ENCODE measurements at regions not wholly inside any gene's neighbourhood (a gene's known extent, or its start where the extent isn't known, plus 50 kb on each side); places are given as distances from the start of the nearest gene placed in this dataset.

DNA sequence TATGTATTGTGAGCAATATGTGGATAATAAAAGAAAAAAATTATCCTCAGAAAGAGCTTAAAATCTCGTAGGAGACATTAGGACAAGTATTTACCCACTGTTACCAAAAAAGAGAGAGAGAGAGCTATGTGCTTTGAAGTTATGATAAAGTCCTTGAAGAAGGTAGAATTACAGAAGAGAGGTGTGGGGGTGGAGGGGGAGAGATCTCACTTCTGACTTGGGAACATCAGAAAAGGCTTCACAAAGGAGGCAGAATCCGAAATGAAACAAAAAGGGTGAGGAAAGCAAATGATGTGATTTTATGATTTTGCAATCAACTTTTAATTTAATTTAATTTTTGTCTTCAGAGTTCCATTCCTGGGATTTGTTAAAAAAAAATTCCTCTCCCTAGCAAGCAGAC lies 311.8 kb upstream of the ATP2B1 start:
- TF ChIP-seq GATA3 (IDR thresholded peaks at IDR 0.05; ENCODE audit: low read depth, low read length) (no peak), GATA2 (IDR thresholded peaks at IDR 0.05; ENCODE audit: low read depth, low read length) (no peak)

DNA sequence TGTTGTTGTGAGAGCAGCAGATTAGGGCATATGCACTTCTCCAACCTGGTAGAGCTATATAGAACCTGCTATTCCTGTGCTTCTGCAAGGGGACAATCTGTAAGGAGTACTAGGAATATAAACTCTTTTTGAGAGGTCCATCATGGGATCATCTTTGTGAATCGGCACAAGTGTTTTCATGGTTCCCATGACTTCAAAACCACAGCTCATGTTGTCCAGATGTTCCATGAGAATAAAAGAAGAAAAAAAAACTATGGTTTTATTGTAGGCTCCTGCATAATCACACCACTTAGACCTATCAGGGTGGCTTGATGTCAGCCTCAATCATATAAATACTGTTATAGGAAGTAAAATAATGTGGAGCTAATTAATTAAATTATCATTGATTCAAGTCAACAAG lies 311.4 kb upstream of the ATP2B1 start:
- TF ChIP-seq GATA3 (IDR thresholded peaks at IDR 0.05; ENCODE audit: low read depth, low read length) (no peak), GATA2 (IDR thresholded peaks at IDR 0.05; ENCODE audit: low read depth, low read length) (no peak)

DNA sequence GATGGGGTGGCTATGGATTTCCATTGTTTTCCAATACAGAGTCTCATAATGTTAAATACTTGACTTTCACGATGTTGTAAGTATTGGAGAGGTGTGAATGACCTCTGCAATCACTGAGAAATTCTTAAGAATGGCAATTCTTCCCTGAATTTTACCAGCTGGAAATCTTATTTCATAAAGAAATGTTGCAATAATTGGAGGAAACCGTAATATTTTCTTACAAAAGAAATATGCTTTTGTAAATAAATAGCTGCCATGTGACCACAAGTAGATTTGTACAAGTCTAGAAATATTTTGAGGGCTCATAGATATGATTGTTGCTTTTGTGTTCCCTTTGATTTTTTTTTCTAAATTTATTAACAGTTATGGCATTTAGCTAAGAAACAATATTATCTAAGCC lies 308.7 kb upstream of the ATP2B1 start:
- no peak for TF ChIP-seq GATA3 (IDR thresholded peaks at IDR 0.05; ENCODE audit: low read depth, low read length)
- TF ChIP-seq GATA2 (IDR thresholded peaks at IDR 0.05; ENCODE audit: low read depth, low read length): no peak

DNA sequence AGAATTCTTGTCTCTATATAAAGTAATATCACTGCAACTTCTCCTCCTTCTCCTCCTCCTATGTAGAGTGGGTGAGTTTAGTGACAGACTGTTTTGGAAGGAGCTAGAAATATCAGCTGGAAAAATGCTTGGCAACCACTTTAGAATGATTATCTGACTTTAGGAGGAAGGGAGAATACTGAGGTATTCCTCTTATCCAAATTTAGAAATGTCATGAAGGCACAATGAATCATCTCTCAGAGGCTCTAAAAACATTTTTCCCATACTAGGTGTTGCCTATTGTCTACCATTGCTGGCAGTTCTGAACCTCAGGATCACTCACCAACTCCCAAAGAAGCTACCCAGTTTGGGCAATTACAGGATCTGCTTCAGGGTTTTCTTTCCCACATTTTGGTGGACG lies 306.6 kb upstream of the ATP2B1 start:
- TF ChIP-seq GATA3 (IDR thresholded peaks at IDR 0.05; ENCODE audit: low read depth, low read length): no peak
- no peak for TF ChIP-seq GATA2 (IDR thresholded peaks at IDR 0.05; ENCODE audit: low read depth, low read length)

DNA sequence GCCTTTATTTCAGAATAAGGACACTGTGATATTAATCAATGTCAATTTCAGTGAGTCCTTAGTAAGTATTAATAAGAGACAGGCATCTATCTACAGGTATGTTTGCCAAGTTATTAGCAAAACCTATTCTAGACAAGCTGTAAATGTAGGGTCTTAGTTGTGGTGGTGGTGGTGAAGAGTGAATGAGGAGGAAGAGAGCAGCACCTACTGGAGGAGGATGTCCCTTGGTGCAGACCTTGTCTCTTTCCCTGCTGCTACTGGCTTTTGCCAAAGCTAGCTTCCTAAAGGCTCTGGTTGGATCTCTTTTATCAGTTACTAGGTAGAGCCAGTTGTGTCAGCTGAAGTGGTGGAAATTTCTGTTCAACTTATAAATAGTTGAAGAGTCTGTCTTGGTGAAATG lies 304.8 kb upstream of the ATP2B1 start:
- TF ChIP-seq GATA3 (IDR thresholded peaks at IDR 0.05; ENCODE audit: low read depth, low read length): no peak
- no peak for TF ChIP-seq GATA2 (IDR thresholded peaks at IDR 0.05; ENCODE audit: low read depth, low read length)

DNA sequence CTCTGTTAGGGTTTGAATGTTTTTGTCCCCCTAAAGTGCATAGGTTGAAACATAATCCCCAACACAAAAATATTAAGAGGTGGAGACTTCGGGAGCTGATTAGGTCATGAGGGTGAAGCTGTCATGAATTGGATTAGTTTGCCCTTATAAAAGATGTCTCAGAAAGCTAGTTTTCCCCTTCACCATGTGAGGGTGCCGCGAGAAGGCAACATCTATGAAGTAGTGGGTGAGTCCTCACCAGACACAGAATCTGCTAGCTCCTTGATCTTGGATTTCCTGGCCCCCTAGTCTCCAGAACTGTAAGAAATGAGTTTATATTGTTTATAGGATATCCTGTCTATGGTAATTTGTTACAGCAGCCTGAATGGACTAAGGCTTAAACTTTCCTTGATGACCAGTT lies 301.5 kb upstream of the ATP2B1 start:
- TF ChIP-seq GATA2 (IDR thresholded peaks at IDR 0.05; ENCODE audit: low read depth, low read length): no peak
- no peak for TF ChIP-seq GATA3 (IDR thresholded peaks at IDR 0.05; ENCODE audit: low read depth, low read length)

DNA sequence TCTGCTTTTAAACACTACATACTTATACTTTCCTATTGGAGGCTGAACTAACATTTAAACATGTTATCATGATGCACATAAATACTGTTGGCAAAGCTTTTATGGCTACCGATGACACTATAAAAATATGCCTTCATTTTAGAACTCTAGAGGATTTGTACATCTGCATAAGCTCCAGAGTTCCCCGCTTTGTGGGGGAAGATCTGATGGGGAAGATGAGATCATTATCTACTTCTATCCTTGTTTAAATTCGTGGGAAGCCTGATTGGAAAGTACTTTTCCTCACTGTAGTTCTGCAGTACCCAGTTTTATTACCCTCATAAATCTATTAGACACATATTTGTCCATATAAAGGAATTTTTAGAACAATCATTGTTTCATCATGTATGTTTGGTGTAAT lies 299.6 kb upstream of the ATP2B1 start:
- TF ChIP-seq GATA3 (IDR thresholded peaks at IDR 0.05; ENCODE audit: low read depth, low read length): no peak
- TF ChIP-seq GATA2 (IDR thresholded peaks at IDR 0.05; ENCODE audit: low read depth, low read length): no peak

DNA sequence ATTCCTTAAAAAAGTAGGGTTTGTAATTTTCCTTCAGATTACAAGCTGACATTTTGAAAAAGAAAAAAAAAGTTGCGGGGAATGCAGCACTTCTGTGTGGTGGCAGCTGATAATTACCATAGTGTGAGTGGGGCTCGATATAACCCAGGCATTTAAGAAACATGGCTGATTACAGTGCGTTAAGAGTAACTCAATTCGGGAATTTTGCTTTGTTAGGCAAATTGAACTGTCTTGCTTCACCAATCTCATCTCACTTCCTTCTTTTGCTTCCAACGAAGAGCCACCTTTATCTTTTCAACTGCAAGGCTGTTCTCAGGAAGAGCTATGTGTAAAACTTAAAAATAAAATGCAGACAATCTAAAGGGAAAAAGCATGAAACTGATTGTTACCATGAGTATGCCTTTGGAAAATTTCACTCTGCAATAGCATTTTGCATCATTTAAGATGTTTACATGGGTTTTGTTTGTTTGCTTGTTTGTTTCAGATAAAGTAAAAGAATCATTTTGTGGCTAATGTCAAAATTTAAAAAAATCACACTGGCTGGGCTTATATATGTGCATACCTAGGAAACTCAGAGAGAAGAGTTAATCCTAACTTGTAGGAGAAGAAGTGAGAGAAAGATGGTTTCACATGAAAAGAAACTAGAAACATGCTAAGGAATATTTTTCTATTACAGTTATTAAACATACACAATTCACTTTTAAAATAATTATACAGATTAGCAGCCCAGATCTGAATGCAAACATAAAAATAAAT lies 295.9 kb upstream of the ATP2B1 start:
- TF ChIP-seq GATA2 (IDR thresholded peaks at IDR 0.05; ENCODE audit: low read depth, low read length): no peak
- no peak for TF ChIP-seq GATA3 (IDR thresholded peaks at IDR 0.05; ENCODE audit: low read depth, low read length)

DNA sequence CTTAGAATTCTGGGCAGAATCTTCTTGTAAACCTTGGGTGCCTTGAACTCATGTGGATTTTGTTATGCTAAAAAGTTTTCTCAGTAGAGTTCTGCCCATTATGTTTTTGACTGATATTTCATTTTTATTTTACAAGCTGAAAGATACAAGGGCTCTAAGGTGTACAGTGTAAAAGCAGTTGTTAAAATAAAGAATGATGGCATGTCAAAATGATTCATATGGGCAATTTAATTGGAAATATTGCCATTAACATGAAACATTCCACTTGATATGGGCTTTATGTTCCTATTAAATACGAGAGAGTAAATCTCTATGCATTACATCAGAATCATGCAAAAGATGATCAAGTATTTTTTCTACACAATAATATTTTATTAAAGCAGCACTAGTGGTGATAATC lies 295.1 kb upstream of the ATP2B1 start:
- TF ChIP-seq GATA3 (IDR thresholded peaks at IDR 0.05; ENCODE audit: low read depth, low read length) (no peak), GATA2 (IDR thresholded peaks at IDR 0.05; ENCODE audit: low read depth, low read length) (no peak)

DNA sequence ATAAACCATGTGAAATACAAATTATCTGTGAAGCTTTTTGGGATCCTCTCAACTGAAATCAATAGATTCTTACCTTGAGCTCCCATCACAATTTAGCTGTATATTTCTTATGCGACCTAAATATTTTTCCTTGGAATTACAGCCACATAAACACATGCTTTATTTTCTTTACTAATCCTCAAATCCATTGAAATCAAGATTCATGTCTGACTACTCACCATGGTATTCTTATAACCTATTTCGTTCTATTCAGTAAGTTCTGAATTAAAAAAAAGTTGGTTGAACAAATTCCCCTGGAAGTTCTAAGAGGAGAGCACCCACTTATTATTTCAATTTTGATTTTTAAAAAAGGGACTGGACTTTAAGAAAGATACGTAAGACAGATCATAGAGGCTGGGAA lies 292.1 kb upstream of the ATP2B1 start:
- TF ChIP-seq GATA2 (IDR thresholded peaks at IDR 0.05; ENCODE audit: low read depth, low read length) (no peak), GATA3 (IDR thresholded peaks at IDR 0.05; ENCODE audit: low read depth, low read length) (no peak)

DNA sequence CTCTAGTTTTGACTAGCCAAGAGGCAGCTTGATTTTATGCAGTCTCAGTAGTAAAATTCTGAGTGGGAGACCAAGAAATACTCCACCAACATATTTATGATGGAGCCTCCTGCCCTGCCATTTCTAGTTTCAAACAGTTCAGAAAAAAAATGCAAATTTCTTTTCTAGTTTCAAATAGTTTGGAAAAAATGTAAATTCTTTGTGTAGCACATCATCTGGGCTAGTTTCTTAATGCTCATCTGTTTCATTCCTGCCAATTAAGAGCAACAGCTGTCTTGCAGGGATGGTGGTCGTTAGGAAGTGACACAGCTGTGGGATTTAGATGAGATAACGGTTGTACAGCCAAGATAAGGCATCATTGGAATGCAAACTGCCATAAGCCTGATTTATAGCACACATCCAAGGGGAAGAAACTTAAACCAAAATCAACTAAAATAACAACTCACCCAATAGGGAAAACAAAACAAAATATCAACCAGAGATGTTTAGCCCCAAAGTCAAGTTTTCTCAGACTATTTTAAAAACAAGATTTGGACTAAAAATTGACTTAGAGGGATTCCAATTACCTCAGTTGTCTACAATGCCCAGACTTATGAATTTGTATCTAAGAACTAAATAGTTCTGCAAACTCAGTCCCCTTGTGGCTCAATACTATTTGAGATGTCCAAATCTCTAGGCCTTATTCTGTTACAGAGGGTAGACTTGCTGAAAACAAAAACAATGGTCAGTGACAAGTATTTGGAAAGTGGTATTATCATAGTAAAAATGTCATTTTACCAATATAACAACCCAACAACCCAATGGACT lies 291.3 kb upstream of the ATP2B1 start:
- TF ChIP-seq GATA2 (IDR thresholded peaks at IDR 0.05; ENCODE audit: low read depth, low read length) (no peak), GATA3 (IDR thresholded peaks at IDR 0.05; ENCODE audit: low read depth, low read length) (no peak)

DNA sequence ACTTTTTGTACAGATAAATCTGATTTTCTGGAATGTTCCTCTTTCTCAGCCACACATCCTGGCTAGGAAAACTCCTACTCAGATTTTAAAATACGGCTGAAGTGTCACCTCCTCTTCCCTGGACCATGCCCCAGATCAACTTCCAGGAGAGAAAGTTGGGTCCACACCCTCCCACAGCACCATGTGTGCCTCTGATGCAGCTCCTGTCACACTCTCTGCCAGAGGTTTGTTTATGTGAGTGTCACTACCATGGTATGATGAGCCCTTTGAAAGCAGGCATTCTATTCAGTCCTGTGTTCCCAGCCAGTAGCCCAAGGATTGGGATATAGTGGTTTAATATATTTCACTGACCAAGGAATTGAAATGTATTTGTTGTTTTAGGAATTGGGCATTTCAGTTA lies 287.2 kb upstream of the ATP2B1 start:
- TF ChIP-seq GATA3 (IDR thresholded peaks at IDR 0.05; ENCODE audit: low read depth, low read length): no peak
- no peak for TF ChIP-seq GATA2 (IDR thresholded peaks at IDR 0.05; ENCODE audit: low read depth, low read length)

DNA sequence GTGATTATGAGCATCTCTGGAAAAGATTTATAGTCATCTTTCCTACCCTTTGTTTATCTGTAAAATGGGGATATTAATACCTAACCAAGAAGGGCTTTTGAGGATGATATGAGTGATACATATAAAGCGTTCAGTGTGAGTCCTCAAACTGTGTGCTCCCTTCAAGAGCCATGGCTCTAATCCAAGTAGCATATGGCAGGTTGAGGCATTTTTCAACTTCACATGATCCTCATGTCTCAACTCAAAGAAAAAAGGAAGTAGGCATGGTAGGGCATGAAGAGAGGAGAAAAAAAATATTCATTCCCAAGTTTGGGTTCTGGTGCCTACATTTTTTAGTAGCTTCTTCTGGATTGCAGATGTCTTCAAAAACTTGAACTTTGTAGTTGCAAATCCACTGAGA lies 286.3 kb upstream of the ATP2B1 start:
- TF ChIP-seq GATA3 (IDR thresholded peaks at IDR 0.05; ENCODE audit: low read depth, low read length) (no peak), GATA2 (IDR thresholded peaks at IDR 0.05; ENCODE audit: low read depth, low read length) (no peak)

DNA sequence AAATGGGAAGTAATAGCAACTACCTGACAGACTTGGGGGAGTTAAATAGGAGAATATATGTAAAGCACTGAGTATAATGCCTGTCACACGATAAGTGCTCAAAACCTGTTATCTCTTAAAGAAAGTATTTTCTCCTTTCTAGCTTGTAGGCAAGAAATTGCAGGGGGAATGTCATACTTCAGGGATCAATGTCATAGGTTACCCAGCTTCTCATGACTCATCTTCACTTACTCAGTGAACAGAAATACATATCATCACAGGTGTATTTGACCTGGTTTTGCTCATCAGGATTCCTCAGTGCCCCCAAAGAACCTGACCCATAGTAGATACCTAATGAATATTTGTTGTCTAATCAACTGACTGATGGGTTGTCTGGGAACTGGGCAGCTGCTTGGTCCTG lies 285.0 kb upstream of the ATP2B1 start:
- no peak for TF ChIP-seq GATA2 (IDR thresholded peaks at IDR 0.05; ENCODE audit: low read depth, low read length)
- no peak for TF ChIP-seq GATA3 (IDR thresholded peaks at IDR 0.05; ENCODE audit: low read depth, low read length)

Measured in SH-SY5Y (cell line).